Thoracic aorta (tissue), 2 donors: ENCODE measurements at regions not wholly inside any gene's neighbourhood (a gene's known extent, or its start where the extent isn't known, plus 50 kb on each side); places are given as distances from the start of the nearest gene placed in this dataset.
A peak's percentile ranks its signal among the peaks of the same experiment; 100 is the strongest.

Source experiments
- ATAC-seq: fragments of 150-250 bp; one replicate; pipeline ENCODE4 v1.8.0; 2017; ENCODE audit warnings: low read depth; ENCODE audit not compliant: insufficient number of reproducible peaks, low FRiP score
- DNase-seq: peaks from one replicate; pipeline ENCODE4 v3.0.0-alpha.2; 2020; ENCODE audit warnings: low spot score
- H3K27ac ChIP-seq, 2 donors: fragments of 200-600 bp; sonication (generic); 1 replicate in 1 of 2; 2 replicates in 1 of 2; pipeline ENCODE4 v1.5.1; 2016; ENCODE audit warnings: mild to moderate bottlenecking in 2 of 2, moderate library complexity in 2 of 2
- H3K27me3 ChIP-seq: fragments of 200-600 bp; sonication (generic); replicated peaks from 2 replicates; pipeline ENCODE4 v1.6.0; 2016; ENCODE audit warnings: mild to moderate bottlenecking; ENCODE audit not compliant: insufficient read depth
- H3K36me3 ChIP-seq: fragments of 200-600 bp; sonication (generic); one replicate; pipeline ENCODE4 v1.5.1; 2016
- H3K4me1 ChIP-seq, 2 donors: fragments of 200-600 bp; sonication (generic); 1 replicate in 1 of 2; 2 replicates in 1 of 2; pipeline versions ENCODE4 v1.5.1 to v1.6.0; 2016; ENCODE audit warnings: low read depth in 2 of 2, mild to moderate bottlenecking in 1 of 2; ENCODE audit not compliant: control insufficient read depth in 1 of 2
- H3K4me3 ChIP-seq: fragments of 200-600 bp; sonication (generic); 2 replicates; pipeline ENCODE4 v1.5.1; 2016; ENCODE audit warnings: mild to moderate bottlenecking
- H3K9me3 ChIP-seq: fragments of 200-600 bp; sonication (generic); 2 replicates; pipeline ENCODE4 v1.5.1; 2016
- TF ChIP-seq, protein P1 (sequence below): fragments of 200-600 bp; sonication (generic); IDR thresholded peaks from one replicate; pipeline ENCODE4 v1.5.1; 2019; ENCODE audit warnings: antibody characterized with exemption

DNA sequence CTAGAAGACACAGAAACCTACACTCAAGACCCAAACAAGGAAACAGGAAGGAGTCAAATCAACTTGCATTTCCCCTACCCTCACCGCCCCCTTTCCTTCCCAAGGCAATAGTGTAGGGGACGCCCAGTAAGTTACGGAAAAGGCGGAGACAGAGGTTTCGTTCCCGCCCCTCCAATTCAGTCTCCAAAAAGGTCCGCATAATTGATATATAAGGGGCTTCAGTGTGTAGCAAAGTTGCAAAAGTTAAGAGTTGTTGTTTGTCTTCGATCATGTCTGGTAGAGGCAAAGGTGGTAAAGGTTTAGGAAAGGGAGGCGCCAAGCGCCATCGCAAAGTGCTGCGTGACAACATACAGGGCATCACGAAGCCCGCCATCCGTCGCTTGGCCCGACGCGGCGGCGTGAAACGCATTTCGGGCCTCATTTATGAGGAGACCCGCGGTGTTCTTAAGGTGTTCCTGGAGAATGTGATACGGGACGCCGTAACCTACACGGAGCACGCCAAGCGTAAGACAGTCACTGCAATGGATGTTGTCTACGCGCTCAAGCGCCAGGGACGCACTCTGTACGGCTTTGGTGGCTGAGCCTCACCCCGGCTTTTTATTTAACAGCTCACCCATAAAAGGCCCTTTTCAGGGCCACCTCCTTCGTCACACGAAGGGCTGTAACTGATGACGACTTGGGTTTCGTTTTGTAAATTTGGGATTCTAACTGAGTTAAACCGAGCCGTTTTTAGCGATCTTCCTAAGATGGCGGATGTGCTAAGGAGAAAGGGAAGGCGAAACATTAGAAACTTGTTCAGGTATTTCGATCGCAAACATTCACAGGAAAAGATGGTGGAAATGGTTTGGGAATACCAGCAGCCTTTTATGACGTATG is 124.6 kb upstream of the BTN3A2 start:
- no peaks in the 10 kb centered on the region for H3K36me3 ChIP-seq
- H3K4me1 ChIP-seq = peaks cover 0 to 4% of the 10 kb centered on the region in 2 donors
- ATAC-seq (peak; percentile 71), DNase-seq (no peak)
- TF ChIP-seq, protein P1, sequence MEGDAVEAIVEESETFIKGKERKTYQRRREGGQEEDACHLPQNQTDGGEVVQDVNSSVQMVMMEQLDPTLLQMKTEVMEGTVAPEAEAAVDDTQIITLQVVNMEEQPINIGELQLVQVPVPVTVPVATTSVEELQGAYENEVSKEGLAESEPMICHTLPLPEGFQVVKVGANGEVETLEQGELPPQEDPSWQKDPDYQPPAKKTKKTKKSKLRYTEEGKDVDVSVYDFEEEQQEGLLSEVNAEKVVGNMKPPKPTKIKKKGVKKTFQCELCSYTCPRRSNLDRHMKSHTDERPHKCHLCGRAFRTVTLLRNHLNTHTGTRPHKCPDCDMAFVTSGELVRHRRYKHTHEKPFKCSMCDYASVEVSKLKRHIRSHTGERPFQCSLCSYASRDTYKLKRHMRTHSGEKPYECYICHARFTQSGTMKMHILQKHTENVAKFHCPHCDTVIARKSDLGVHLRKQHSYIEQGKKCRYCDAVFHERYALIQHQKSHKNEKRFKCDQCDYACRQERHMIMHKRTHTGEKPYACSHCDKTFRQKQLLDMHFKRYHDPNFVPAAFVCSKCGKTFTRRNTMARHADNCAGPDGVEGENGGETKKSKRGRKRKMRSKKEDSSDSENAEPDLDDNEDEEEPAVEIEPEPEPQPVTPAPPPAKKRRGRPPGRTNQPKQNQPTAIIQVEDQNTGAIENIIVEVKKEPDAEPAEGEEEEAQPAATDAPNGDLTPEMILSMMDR = no peak
- H3K27ac ChIP-seq = peak overlapping the region; percentile 82 to 85
- peak overlapping the region; percentile 78 for H3K4me3 ChIP-seq
- H3K9me3 ChIP-seq = no peaks in the 10 kb centered on the region
- no peaks in the 10 kb centered on the region for H3K27me3 ChIP-seq

DNA sequence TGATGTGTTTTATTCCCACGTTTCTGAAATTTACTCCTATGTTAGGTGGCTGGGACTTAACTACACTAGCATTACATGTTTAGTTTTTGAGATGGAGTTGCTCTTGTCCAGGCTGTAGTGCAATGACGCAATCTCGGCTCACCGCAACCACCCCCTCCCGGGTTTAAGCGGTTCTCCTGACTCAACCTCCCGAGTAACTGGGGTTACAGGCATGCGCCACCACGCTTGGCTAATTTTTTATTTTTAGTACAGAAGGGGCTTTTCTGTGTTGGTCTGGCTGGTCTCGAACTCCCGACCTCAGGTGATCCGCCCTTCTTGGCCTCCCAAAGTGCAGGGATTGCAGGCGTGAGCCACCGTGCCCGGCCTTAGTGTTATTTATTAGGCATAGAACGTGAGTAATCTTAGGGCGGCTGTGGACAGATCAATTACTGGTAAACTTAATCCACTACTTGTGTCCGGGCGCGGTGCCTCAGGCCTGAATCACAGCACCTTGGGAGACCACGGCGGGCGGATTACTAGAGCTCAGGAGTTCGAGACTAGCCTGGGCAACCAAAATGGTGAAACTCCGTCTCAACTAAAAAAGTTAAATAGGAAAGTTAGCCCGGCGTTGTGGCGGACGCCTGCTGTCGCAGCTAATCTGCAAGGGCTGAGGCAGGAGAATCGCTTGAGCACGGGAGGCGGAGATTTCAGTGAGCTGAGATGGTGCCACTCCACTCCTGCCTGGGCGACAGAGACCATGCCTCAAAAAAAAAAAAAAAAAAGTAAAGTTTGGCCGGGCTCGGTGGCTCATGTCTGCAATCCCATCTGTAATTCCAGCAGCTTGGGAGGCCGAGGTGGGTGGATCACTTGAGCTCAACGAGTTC is 123.7 kb upstream of the BTN3A2 start:
- ATAC-seq (no peak), DNase-seq (no peak)
- no peaks in the 10 kb centered on the region for H3K36me3 ChIP-seq
- H3K27ac ChIP-seq = peak overlapping the region; percentile 82 to 85
- H3K4me1 ChIP-seq = peaks cover 0 to 4% of the 10 kb centered on the region in 2 donors
- peak overlapping the region; percentile 78 for H3K4me3 ChIP-seq
- no peaks in the 10 kb centered on the region for H3K27me3 ChIP-seq
- TF ChIP-seq, protein P1 = no peak
- H3K9me3 ChIP-seq = no peaks in the 10 kb centered on the region

DNA sequence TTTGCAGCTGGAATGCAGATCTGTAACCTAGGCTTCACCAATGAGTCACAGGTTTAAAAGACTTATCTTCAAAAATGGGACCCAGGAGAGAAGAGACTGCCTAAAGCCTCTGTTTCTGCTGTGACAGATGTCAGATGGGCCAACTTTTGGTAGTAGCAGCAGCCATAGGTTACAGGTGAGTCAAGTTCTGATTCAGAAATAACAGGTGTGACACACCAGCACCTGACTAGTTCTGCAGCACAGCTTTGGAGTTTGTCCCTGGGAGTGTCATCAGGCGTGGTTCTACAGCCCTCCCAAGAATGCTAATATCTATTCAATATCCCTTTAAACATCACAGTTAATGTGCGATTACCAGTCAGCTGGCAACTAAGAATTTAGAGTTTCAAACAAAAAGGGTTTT is 121.9 kb upstream of the BTN3A2 start:
- no peak overlapping the region for H3K27ac ChIP-seq
- H3K36me3 ChIP-seq = no peaks in the 10 kb centered on the region
- no peak for DNase-seq
- TF ChIP-seq, protein P1 = no peak
- H3K4me3 ChIP-seq = no peak overlapping the region
- H3K9me3 ChIP-seq = no peaks in the 10 kb centered on the region
- H3K27me3 ChIP-seq = no peaks in the 10 kb centered on the region
- no peak for ATAC-seq
- H3K4me1 ChIP-seq = peaks cover 0 to 4% of the 10 kb centered on the region in 2 donors

DNA sequence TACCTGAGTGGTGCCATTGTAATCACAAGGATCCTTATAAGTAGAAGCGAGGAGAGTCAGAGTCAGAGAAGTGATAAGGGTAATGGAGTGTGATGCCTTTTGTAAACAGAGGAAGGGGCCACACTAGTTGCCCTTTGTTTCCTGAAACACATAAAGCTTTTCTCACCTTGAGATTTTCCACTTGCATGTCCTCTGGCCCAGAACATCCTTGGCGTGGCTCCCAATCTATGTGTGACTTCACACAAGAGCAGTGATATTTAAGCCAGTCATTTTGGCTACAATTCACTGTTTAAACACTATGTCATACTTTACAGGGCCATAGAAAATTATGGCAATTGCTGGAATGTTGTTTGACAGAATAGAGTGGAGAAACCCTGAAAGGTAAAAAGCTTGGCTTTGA is 121.2 kb upstream of the BTN3A2 start:
- TF ChIP-seq, protein P1 = no peak
- Histone ChIP-seq H3K27me3 (no peaks in the 10 kb centered on the region), H3K4me1 (peaks cover 0 to 4% of the 10 kb centered on the region in 2 donors), H3K36me3 (no peaks in the 10 kb centered on the region), H3K9me3 (no peaks in the 10 kb centered on the region), H3K4me3 (no peak overlapping the region), H3K27ac (no peak overlapping the region)
- no peak for DNase-seq
- ATAC-seq = no peak

DNA sequence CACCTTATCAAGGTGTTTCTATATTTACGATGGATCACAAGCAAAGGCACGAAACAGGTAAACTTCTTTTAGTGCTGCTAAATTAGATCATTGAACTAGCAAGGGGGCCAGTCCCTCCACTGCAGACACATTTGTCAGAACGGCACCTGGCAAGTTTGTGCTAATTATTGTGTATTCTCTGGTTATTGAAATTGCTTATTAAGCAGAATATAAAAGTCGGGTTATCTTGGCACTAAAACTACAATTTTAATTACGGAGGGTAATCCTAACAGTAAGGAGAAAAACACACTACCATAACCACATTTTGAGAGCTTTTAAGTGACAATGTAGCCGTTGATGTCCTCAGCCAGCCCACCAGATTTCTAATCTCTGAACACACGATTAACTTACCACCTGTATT is 118.9 kb upstream of the BTN3A2 start:
- Histone ChIP-seq H3K27ac (no peak overlapping the region), H3K27me3 (no peaks in the 10 kb centered on the region), H3K36me3 (no peaks in the 10 kb centered on the region), H3K4me3 (no peak overlapping the region), H3K9me3 (no peaks in the 10 kb centered on the region), H3K4me1 (peaks cover 0 to 3% of the 10 kb centered on the region in 2 donors)
- ATAC-seq = no peak
- no peak for DNase-seq
- TF ChIP-seq, protein P1 = no peak
